ENCODE measurements at regions not wholly inside any gene's neighbourhood (a gene's known extent, or its start where the extent isn't known, plus 50 kb on each side); places are given as distances from the start of the nearest gene placed in this dataset.
"Not testable (repeated sequence)": the region's sequence is repeated elsewhere in the genome, so short reads cannot be mapped to it uniquely, and the experiment has no call there.

DNA sequence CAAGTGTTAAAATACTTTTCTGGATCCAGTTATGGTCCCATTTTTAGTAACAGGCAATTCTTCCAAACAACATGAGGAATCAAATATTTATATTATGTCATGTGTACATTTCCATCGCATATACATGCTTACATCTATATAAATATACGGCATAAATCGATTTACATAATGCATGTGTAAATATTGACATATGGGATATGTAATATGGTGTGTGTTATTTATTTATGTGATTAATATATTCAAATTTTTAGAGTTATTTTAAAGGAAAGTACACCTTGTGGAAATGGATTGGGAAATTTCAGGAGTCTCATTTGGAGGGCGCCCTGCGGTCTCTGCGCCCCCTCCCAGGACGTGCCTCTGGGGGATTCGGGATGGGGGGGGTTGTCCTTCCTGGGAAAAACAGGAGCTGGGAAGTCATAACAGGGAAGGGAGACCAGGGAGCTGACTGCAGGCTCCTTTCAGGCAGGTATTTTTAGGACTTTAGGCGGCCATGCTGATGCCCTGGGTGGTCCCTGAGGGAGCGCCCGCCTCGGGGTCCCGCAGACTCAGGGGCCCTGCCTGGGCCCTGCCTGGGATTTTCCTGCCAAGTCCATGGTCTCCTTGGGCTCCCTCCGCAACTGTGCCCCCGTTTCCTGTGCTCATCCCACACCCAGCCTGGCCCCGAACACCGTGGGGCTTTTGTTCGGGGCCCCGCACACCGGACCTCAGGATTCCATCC, 82.7 kb upstream of the SFSWAP start:
- peaks cover 5% of the 10 kb centered on the region for H3K27me3 Mint-ChIP-seq (ENCODE audit: insufficient read depth)

GRCh38 chr12:131628766-131629448, 82.0 kb upstream of the SFSWAP start:
- Mint-ChIP-seq H3K27ac (no peak overlapping the region), H3K4me3 (no peak overlapping the region), H3K36me3 (ENCODE audit: low read depth) (no peaks in the 10 kb centered on the region), H3K27me3 (ENCODE audit: insufficient read depth) (peaks cover 5% of the 10 kb centered on the region), H3K9me3 (peaks cover 5% of the 10 kb centered on the region; the same call in 1 of the 2 replicates), H3K4me1 (ENCODE audit: low read depth) (no peaks in the 10 kb centered on the region)
- DNase-seq: no peak
- TF ChIP-seq, protein P1, sequence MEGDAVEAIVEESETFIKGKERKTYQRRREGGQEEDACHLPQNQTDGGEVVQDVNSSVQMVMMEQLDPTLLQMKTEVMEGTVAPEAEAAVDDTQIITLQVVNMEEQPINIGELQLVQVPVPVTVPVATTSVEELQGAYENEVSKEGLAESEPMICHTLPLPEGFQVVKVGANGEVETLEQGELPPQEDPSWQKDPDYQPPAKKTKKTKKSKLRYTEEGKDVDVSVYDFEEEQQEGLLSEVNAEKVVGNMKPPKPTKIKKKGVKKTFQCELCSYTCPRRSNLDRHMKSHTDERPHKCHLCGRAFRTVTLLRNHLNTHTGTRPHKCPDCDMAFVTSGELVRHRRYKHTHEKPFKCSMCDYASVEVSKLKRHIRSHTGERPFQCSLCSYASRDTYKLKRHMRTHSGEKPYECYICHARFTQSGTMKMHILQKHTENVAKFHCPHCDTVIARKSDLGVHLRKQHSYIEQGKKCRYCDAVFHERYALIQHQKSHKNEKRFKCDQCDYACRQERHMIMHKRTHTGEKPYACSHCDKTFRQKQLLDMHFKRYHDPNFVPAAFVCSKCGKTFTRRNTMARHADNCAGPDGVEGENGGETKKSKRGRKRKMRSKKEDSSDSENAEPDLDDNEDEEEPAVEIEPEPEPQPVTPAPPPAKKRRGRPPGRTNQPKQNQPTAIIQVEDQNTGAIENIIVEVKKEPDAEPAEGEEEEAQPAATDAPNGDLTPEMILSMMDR (IDR thresholded peaks at IDR 0.05): no peak

More for the DNA sequence above, 82.7 kb upstream of the SFSWAP start:
- no peak overlapping the region for H3K27ac Mint-ChIP-seq
- H3K9me3 Mint-ChIP-seq: peaks cover 5% of the 10 kb centered on the region; the same call in 1 of the 2 replicates
- TF ChIP-seq, protein P1 (IDR thresholded peaks at IDR 0.05): no peak
- H3K4me3 Mint-ChIP-seq: no peak overlapping the region
- H3K36me3 Mint-ChIP-seq (ENCODE audit: low read depth): no peaks in the 10 kb centered on the region
- DNase-seq: no peak
- no peaks in the 10 kb centered on the region for H3K4me1 Mint-ChIP-seq (ENCODE audit: low read depth)

DNA sequence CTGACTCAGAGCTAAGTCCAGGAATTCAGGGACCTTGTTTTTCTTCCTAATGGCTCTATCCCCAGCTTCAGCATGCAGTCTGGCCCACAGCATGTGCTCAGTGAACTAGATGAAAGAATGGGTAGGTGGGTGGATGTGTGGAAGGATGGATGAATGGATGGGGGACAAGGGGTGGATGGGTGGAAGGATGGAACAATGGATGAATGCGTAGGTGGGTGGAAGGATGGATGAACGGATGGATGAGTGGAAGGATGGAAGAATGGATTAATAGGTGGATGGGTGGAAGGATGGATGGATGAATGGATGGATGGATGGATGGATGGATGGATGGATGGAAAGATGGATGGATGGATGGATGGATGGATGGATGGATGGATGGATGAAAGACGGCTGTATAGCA, 79.7 kb upstream of the SFSWAP start:
- H3K27ac Mint-ChIP-seq: no peak overlapping the region
- TF ChIP-seq, protein P1 (IDR thresholded peaks at IDR 0.05): no peak
- no peak for DNase-seq
- peaks cover 11% of the 10 kb centered on the region for H3K9me3 Mint-ChIP-seq
- no peak overlapping the region for H3K4me3 Mint-ChIP-seq
- no peaks in the 10 kb centered on the region for H3K4me1 Mint-ChIP-seq (ENCODE audit: low read depth)
- no peaks in the 10 kb centered on the region for H3K36me3 Mint-ChIP-seq (ENCODE audit: low read depth)
- peaks cover 2% of the 10 kb centered on the region; the same call in 1 of the 2 replicates for H3K27me3 Mint-ChIP-seq (ENCODE audit: insufficient read depth)

DNA sequence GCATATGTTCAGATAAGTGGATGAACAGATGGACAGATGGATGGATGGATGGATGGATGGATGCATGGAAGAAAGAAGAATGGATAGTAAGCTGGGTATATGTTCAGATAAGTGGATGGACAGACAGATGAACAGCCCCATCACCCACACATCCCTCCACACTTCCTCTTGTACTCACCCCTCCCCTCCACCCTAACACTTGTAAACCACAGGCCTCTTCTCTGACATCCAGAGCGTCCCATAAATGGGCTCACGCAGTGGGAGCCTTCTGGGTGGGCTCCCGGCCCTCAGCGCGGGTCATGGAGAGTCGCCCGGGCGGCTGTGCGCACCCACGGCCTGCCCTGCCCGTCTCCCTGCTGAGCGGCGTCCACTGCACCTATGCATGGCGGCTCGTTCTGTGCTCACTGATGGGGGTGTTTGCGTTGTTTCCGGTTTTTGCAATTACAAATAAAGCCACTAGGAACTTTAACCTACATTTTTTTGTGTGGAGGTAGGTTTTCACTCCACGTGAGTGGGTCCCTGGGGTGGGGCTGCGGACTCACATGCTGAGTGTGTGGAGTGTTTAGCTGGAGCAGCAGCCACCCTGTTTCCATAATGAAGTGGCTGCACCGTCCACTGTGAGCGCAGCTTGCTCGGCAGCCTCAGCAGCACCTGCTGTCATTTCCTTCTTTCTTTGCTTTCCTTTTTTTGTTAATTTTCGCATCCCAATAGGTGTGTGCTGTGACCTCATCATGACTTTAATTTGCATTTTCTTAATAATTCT, 78.8 kb upstream of the SFSWAP start:
- not testable (repeated sequence) for H3K27ac Mint-ChIP-seq; DNase-seq; H3K36me3 Mint-ChIP-seq (ENCODE audit: low read depth); H3K4me1 Mint-ChIP-seq (ENCODE audit: low read depth); H3K27me3 Mint-ChIP-seq (ENCODE audit: insufficient read depth); H3K4me3 Mint-ChIP-seq
- peaks cover 11% of the 10 kb centered on the region for H3K9me3 Mint-ChIP-seq

DNA sequence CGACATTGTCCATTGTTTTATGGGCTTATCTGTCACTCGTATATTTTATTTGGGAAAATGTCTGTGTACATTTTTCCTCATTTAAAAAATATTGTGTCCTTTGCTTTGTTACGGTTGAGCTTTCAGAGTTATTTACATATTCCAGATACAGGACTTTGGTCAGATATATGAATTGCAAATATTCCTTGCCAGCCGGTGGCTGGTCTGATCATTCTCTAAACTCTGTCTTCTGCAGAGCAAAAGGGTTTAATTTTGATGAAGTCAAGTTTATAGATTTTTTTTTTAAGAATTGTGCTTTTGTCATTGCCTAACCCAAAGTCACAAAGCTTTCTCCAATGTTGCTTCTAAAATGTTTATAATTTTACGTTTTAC, 78.3 kb upstream of the SFSWAP start:
- not testable (repeated sequence) for DNase-seq; H3K4me1 Mint-ChIP-seq (ENCODE audit: low read depth); H3K27me3 Mint-ChIP-seq (ENCODE audit: insufficient read depth); H3K27ac Mint-ChIP-seq; H3K9me3 Mint-ChIP-seq; H3K4me3 Mint-ChIP-seq; H3K36me3 Mint-ChIP-seq (ENCODE audit: low read depth)

- not testable (repeated sequence) for DNase-seq; H3K36me3 Mint-ChIP-seq (ENCODE audit: low read depth); H3K9me3 Mint-ChIP-seq; H3K27me3 Mint-ChIP-seq (ENCODE audit: insufficient read depth); H3K27ac Mint-ChIP-seq; H3K4me1 Mint-ChIP-seq (ENCODE audit: low read depth); H3K4me3 Mint-ChIP-seq
Observed at GRCh38 chr12:131633610-131634009, 77.3 kb upstream of the SFSWAP start.

DNA sequence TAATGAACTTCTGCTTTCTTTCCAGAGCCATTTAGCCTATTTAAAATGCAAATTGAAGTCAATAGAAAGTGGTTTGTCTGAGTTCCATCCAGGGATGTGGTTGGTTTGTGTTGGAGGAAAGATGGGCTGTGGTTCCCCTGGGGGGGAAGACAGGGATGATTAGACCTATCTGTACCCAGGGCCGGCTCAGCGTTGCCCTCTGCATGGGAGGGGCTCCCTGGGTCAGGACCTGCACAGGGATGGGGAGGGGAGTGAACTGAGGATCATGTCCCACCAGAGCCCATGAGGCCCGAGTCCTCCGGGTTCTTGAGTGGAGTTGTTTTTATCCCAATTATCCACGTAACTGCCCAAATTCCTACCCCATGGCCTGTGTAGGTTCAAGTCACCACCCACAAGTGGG, 76.9 kb upstream of the SFSWAP start:
- peaks cover 2% of the 10 kb centered on the region; the same call in 1 of the 2 replicates for H3K27me3 Mint-ChIP-seq (ENCODE audit: insufficient read depth)
- no peak for DNase-seq
- TF ChIP-seq, protein P1 (IDR thresholded peaks at IDR 0.05): no peak
- no peak overlapping the region for H3K4me3 Mint-ChIP-seq
- H3K27ac Mint-ChIP-seq: no peak overlapping the region
- H3K9me3 Mint-ChIP-seq: peaks cover 6% of the 10 kb centered on the region; the same call in 1 of the 2 replicates
- H3K4me1 Mint-ChIP-seq (ENCODE audit: low read depth): no peaks in the 10 kb centered on the region
- H3K36me3 Mint-ChIP-seq (ENCODE audit: low read depth): no peaks in the 10 kb centered on the region

- not testable (repeated sequence) for H3K4me3 Mint-ChIP-seq; H3K4me1 Mint-ChIP-seq (ENCODE audit: low read depth); H3K27ac Mint-ChIP-seq; H3K9me3 Mint-ChIP-seq; DNase-seq; H3K36me3 Mint-ChIP-seq (ENCODE audit: low read depth); H3K27me3 Mint-ChIP-seq (ENCODE audit: insufficient read depth)
Observed at GRCh38 chr12:131635012-131635411, 75.9 kb upstream of the SFSWAP start.
